ENCODE measurements at regions not wholly inside any gene's neighbourhood (a gene's known extent, or its start where the extent isn't known, plus 50 kb on each side); places are given as distances from the start of the nearest gene placed in this dataset.
"Not testable (repeated sequence)": the region's sequence is repeated elsewhere in the genome, so short reads cannot be mapped to it uniquely, and the experiment has no call there.

GRCh38 chr2:220585241-220585640 lies 957.8 kb downstream of the SLC4A3 start:
- 88 to 100% methylated on average over 1 to 2 of the region's 2 CpGs for WGBS, 2 experiments (ENCODE audit: insufficient coverage in 2 of 2)
- no peak overlapping the region for H3K27ac ChIP-seq (ENCODE audit: low read depth, low read length, severe bottlenecking)
- no peaks in the 10 kb centered on the region for H3K4me1 ChIP-seq (ENCODE audit: control insufficient read depth, insufficient read depth, low read length, poor library complexity, severe bottlenecking)
- H3K4me3 ChIP-seq (ENCODE audit: extremely low read depth, insufficient read depth, low read length, poor library complexity, severe bottlenecking) = no peak overlapping the region
- no peaks in the 10 kb centered on the region for H3K36me3 ChIP-seq (ENCODE audit: control insufficient read depth, insufficient read depth, low read length)
- no peaks in the 10 kb centered on the region for H3K9me3 ChIP-seq (ENCODE audit: control insufficient read depth, low read length)

GRCh38 chr2:220586980-220587530 lies 959.6 kb downstream of the SLC4A3 start:
- Histone ChIP-seq H3K9me3 (ENCODE audit: control insufficient read depth, low read length) (no peaks in the 10 kb centered on the region), H3K27ac (ENCODE audit: low read depth, low read length, severe bottlenecking) (no peak overlapping the region), H3K4me1 (ENCODE audit: control insufficient read depth, insufficient read depth, low read length, poor library complexity, severe bottlenecking) (no peaks in the 10 kb centered on the region), H3K36me3 (ENCODE audit: control insufficient read depth, insufficient read depth, low read length) (no peaks in the 10 kb centered on the region), H3K4me3 (ENCODE audit: extremely low read depth, insufficient read depth, low read length, poor library complexity, severe bottlenecking) (no peak overlapping the region)
- 86 to 100% methylated on average over 2 to 4 of the region's 5 CpGs for WGBS, 2 experiments (ENCODE audit: insufficient coverage in 2 of 2)

DNA sequence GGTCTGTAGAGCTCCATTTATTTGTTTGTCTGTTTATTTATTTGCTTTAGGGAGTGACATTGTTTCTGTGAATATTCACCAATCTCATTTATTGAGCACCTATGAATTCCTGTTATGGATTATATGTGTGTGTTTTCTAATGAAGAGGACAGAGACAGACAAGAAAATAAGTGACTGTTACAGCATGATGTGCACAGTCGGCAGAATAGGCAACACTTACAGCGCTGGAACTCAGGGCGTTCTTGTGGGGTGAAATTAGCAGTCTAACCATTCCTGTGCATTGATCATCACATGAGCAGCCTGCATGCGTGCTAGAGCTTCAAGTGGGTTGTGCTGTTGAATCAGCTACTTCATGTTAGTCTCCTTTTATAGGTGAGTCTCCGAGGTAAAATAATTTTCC lies 960.7 kb downstream of the SLC4A3 start:
- no peak overlapping the region for H3K27ac ChIP-seq (ENCODE audit: low read depth, low read length, severe bottlenecking)
- 90 to 97% methylated on average over 4 to 5 of the region's 5 CpGs for WGBS, 2 experiments (ENCODE audit: insufficient coverage in 2 of 2)
- H3K9me3 ChIP-seq (ENCODE audit: control insufficient read depth, low read length) = no peaks in the 10 kb centered on the region
- H3K4me3 ChIP-seq (ENCODE audit: extremely low read depth, insufficient read depth, low read length, poor library complexity, severe bottlenecking) = no peak overlapping the region
- no peaks in the 10 kb centered on the region for H3K36me3 ChIP-seq (ENCODE audit: control insufficient read depth, insufficient read depth, low read length)
- H3K4me1 ChIP-seq (ENCODE audit: control insufficient read depth, insufficient read depth, low read length, poor library complexity, severe bottlenecking) = no peaks in the 10 kb centered on the region

DNA sequence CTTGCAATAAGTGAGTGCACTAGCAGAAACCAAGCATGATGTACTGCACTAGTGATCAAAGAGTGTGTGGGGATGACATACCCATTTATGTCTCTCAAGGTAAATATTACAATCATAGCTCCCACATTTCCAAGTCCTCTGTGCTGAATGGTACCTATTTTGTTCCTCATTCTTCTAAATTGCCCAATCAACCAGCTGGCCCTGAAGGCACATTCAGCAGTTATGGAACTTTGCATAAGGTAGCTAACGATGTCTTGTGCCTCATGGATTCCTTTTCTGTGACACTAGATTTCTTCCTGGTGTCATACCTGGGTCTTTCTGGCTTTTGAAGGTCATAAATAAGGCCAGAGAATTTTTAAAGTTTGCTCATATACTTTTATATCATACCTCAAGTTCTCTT lies 963.0 kb downstream of the SLC4A3 start:
- WGBS, 2 experiments (ENCODE audit: insufficient coverage in 2 of 2) = 100% methylated on average over 1 of the region's 1 CpG; no CpG with 5 or more reads in 1 of the 2 experiments
- Histone ChIP-seq H3K27ac (ENCODE audit: low read depth, low read length, severe bottlenecking) (no peak overlapping the region), H3K9me3 (ENCODE audit: control insufficient read depth, low read length) (no peaks in the 10 kb centered on the region), H3K36me3 (ENCODE audit: control insufficient read depth, insufficient read depth, low read length) (no peaks in the 10 kb centered on the region), H3K4me3 (ENCODE audit: extremely low read depth, insufficient read depth, low read length, poor library complexity, severe bottlenecking) (no peak overlapping the region), H3K4me1 (ENCODE audit: control insufficient read depth, insufficient read depth, low read length, poor library complexity, severe bottlenecking) (no peaks in the 10 kb centered on the region)

GRCh38 chr2:220593526-220593925 lies 966.1 kb downstream of the SLC4A3 start:
- no peak overlapping the region for H3K4me3 ChIP-seq (ENCODE audit: extremely low read depth, insufficient read depth, low read length, poor library complexity, severe bottlenecking)
- H3K4me1 ChIP-seq (ENCODE audit: control insufficient read depth, insufficient read depth, low read length, poor library complexity, severe bottlenecking) = no peaks in the 10 kb centered on the region
- no peak overlapping the region for H3K27ac ChIP-seq (ENCODE audit: low read depth, low read length, severe bottlenecking)
- no CpG with 5 or more reads among the region's 1 CpG for WGBS, 2 experiments (ENCODE audit: insufficient coverage in 2 of 2)
- no peaks in the 10 kb centered on the region for H3K36me3 ChIP-seq (ENCODE audit: control insufficient read depth, insufficient read depth, low read length)
- H3K9me3 ChIP-seq (ENCODE audit: control insufficient read depth, low read length) = no peaks in the 10 kb centered on the region

DNA sequence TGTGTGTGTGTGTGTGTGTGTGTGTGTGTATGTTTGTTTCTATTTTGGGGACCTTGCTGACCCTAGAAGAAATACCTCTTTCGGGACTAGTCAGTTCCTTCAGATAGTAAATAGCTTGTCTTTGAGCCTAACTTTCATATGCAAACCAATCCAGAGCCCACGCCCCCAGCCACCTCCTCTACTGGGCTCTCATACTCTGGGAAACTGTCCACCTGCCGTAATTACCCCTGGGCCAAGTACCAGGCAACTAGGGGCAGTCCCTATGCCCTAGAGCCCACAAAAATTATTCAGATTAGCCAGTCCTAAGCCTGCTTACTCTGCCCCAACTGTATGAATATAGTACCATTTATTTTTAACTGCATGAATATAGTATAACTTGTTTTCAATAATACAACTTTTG lies 970.4 kb downstream of the EPHA4 start:
- WGBS, 2 experiments (ENCODE audit: insufficient coverage in 2 of 2) = 46 to 79% methylated on average over 2 to 3 of the region's 3 CpGs
- Histone ChIP-seq H3K4me1 (ENCODE audit: control insufficient read depth, insufficient read depth, low read length, poor library complexity, severe bottlenecking) (no peaks in the 10 kb centered on the region), H3K9me3 (ENCODE audit: control insufficient read depth, low read length) (no peaks in the 10 kb centered on the region), H3K4me3 (ENCODE audit: extremely low read depth, insufficient read depth, low read length, poor library complexity, severe bottlenecking) (no peak overlapping the region), H3K27ac (ENCODE audit: low read depth, low read length, severe bottlenecking) (no peak overlapping the region), H3K36me3 (ENCODE audit: control insufficient read depth, insufficient read depth, low read length) (no peaks in the 10 kb centered on the region)

DNA sequence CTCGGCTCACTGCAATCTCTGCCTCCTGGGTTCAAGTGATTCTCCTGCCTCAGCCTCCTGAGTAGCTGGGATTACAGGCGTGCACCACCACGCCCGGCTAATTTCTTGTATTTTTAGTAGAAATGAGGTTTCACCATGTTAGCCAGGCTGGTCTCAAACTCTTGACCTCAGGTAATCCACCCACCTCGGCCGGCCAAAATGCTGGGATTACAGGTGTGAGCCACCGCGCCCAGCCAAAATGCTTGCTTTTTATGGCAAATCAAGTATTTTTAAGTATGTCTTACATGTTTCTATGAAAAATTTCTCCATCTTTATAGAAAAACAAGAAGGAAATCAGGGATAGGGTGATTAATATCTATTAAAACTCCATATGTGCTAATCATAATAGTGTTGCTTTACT lies 959.1 kb downstream of the EPHA4 start:
- H3K4me1 ChIP-seq (ENCODE audit: control insufficient read depth, insufficient read depth, low read length, poor library complexity, severe bottlenecking); H3K9me3 ChIP-seq (ENCODE audit: control insufficient read depth, low read length); H3K36me3 ChIP-seq (ENCODE audit: control insufficient read depth, insufficient read depth, low read length); H3K27ac ChIP-seq (ENCODE audit: low read depth, low read length, severe bottlenecking); H3K4me3 ChIP-seq (ENCODE audit: extremely low read depth, insufficient read depth, low read length, poor library complexity, severe bottlenecking): not testable (repeated sequence)
- 90 to 100% methylated on average over 1 to 6 of the region's 8 CpGs for WGBS, 2 experiments (ENCODE audit: insufficient coverage in 2 of 2)

DNA sequence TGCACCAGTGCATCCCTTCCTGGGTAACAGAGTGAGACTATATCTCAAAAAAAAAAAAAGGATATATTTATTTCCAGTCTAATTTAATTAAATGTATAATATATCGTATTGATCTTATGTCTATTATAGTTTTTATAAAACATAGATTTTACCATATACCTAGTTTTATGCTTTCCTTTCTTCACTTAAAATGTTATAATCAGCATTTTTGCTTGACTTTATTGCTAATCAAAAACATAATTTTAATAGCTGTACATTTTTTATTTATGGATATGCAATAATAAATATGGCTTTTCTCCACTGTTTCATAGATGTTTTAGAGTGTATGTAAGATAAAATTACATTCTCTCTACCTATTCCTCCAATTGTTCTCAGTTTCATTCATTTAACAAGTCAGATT lies 958.0 kb downstream of the EPHA4 start:
- Histone ChIP-seq H3K27ac (ENCODE audit: low read depth, low read length, severe bottlenecking) (no peak overlapping the region), H3K9me3 (ENCODE audit: control insufficient read depth, low read length) (no peaks in the 10 kb centered on the region), H3K36me3 (ENCODE audit: control insufficient read depth, insufficient read depth, low read length) (no peaks in the 10 kb centered on the region), H3K4me1 (ENCODE audit: control insufficient read depth, insufficient read depth, low read length, poor library complexity, severe bottlenecking) (no peaks in the 10 kb centered on the region), H3K4me3 (ENCODE audit: extremely low read depth, insufficient read depth, low read length, poor library complexity, severe bottlenecking) (no peak overlapping the region)
- WGBS, 2 experiments (ENCODE audit: insufficient coverage in 2 of 2) = no CpG with 5 or more reads among the region's 1 CpG

DNA sequence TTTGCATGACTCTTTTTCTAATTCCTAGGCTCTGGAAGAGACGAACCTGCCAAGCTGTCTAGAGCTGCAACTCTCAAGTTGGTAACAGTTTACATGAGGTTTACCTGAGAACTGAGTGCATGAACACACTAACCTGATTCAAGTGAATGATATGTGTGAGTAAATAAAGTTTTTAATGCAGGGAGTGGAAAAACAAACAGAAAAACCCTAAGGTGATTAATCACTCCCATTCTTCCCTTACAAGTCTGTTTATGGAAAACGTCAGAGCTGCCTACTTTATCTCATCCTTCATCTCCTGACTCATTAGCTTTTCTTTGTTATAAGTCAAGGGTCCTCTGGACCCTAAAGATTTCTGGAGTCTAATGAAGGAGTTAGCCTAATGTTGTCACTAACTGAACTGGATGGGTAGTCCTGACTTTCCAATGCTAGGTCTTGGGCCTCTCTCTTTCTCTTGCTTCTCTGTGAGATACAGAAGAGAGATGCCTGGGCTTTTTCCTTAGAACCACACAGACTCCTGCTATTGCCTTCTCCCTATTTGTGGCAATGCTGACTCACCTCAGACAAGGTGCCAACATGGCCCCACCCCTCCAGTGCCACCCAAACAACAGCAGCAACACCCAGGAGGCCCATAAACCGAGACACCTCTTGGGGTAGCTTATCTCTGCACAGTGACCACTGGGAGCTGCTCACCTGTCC lies 952.4 kb downstream of the EPHA4 start:
- Histone ChIP-seq H3K4me3 (ENCODE audit: extremely low read depth, insufficient read depth, low read length, poor library complexity, severe bottlenecking) (no peak overlapping the region), H3K36me3 (ENCODE audit: control insufficient read depth, insufficient read depth, low read length) (no peaks in the 10 kb centered on the region), H3K27ac (ENCODE audit: low read depth, low read length, severe bottlenecking) (no peak overlapping the region), H3K9me3 (ENCODE audit: control insufficient read depth, low read length) (no peaks in the 10 kb centered on the region), H3K4me1 (ENCODE audit: control insufficient read depth, insufficient read depth, low read length, poor library complexity, severe bottlenecking) (no peaks in the 10 kb centered on the region)
- 47 to 83% methylated on average over 2 of the region's 3 CpGs for WGBS, 2 experiments (ENCODE audit: insufficient coverage in 2 of 2)

GRCh38 chr2:220626603-220627002 lies 945.5 kb downstream of the EPHA4 start:
- WGBS, 2 experiments (ENCODE audit: insufficient coverage in 2 of 2) = 86 to 93% methylated on average over 3 of the region's 3 CpGs
- Histone ChIP-seq H3K4me1 (ENCODE audit: control insufficient read depth, insufficient read depth, low read length, poor library complexity, severe bottlenecking) (no peaks in the 10 kb centered on the region), H3K4me3 (ENCODE audit: extremely low read depth, insufficient read depth, low read length, poor library complexity, severe bottlenecking) (no peak overlapping the region), H3K36me3 (ENCODE audit: control insufficient read depth, insufficient read depth, low read length) (no peaks in the 10 kb centered on the region), H3K9me3 (ENCODE audit: control insufficient read depth, low read length) (no peaks in the 10 kb centered on the region), H3K27ac (ENCODE audit: low read depth, low read length, severe bottlenecking) (no peak overlapping the region)

DNA sequence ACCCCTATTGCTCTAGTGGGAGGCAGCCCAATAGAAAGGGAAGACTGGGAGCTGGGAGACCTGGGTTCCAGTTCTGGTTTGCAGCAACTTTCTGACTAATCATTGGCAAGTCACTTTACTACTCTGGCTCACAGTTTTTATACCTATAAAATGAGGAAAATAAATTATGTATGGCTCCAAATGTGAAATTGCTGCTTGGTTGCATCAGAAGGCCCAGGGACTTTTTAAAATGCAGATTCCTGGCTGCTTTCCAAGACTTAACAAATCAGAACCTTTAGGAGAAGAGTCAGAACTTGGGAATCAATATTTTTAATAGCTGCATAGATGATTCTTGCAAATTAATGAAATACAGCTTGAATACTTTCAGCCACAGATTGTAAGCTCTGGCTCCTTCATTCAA lies 943.9 kb downstream of the EPHA4 start:
- H3K36me3 ChIP-seq (ENCODE audit: control insufficient read depth, insufficient read depth, low read length) = no peaks in the 10 kb centered on the region
- H3K4me3 ChIP-seq (ENCODE audit: extremely low read depth, insufficient read depth, low read length, poor library complexity, severe bottlenecking) = no peak overlapping the region
- H3K27ac ChIP-seq (ENCODE audit: low read depth, low read length, severe bottlenecking) = no peak overlapping the region
- H3K9me3 ChIP-seq (ENCODE audit: control insufficient read depth, low read length) = no peaks in the 10 kb centered on the region
- H3K4me1 ChIP-seq (ENCODE audit: control insufficient read depth, insufficient read depth, low read length, poor library complexity, severe bottlenecking) = no peaks in the 10 kb centered on the region

Data from mesodermal cell (in vitro differentiated cells).